Gastrocnemius medialis (tissue), 4 donors: ENCODE measurements at regions not wholly inside any gene's neighbourhood (a gene's known extent, or its start where the extent isn't known, plus 50 kb on each side); places are given as distances from the start of the nearest gene placed in this dataset.
"Not testable (repeated sequence)": the region's sequence is repeated elsewhere in the genome, so short reads cannot be mapped to it uniquely, and the experiment has no call there.

Source experiments
- ATAC-seq, 2 donors: fragments of 150-250 bp; one replicate each; pipeline ENCODE4 v1.9.1; 2016
- DNase-seq, 2 donors: peaks; one replicate each; pipeline ENCODE4 v3.0.0-alpha.2; 2019
- H3K27ac ChIP-seq, 4 donors: fragments of 200-600 bp; sonication (generic); 1 replicate in 1 of 4; 2 replicates in 3 of 4; pipeline ENCODE4 v1.5.1; 2016 to 2018; ENCODE audit warnings: mild to moderate bottlenecking in 2 of 4, moderate library complexity in 1 of 4
- H3K27me3 ChIP-seq, 3 donors: fragments of 200-600 bp; sonication (generic) in 2 of 3; 1 replicate in 1 of 3; 2 replicates in 2 of 3; pipeline versions ENCODE4 v1.5.1 to v1.6.0; 2016 to 2019; ENCODE audit warnings: mild to moderate bottlenecking in 1 of 3, moderate library complexity in 1 of 3
- H3K36me3 ChIP-seq, 2 donors: fragments of 200-600 bp; sonication (generic) in 1 of 2; one replicate each; pipeline ENCODE4 v1.5.1; 2017 to 2018
- H3K4me1 ChIP-seq, 2 donors: fragments of 200-600 bp; sonication (generic) in 1 of 2; one replicate each; pipeline ENCODE4 v1.5.1; 2016 to 2017; ENCODE audit warnings: mild to moderate bottlenecking in 2 of 2
- H3K4me3 ChIP-seq, 4 donors: fragments of 200-600 bp; sonication (generic) in 3 of 4; 1 replicate in 1 of 4; 2 replicates in 3 of 4; pipeline ENCODE4 v1.5.1; 2016 to 2019; ENCODE audit warnings: mild to moderate bottlenecking in 2 of 4
- H3K9me3 ChIP-seq, 3 donors: fragments of 200-600 bp; sonication (generic) in 2 of 3; 1 replicate in 1 of 3; 2 replicates in 2 of 3; pipeline ENCODE4 v1.5.1; 2016 to 2019
- POLR2A ChIP-seq, 2 donors: fragments of 450-650 bp; IDR thresholded peaks; one replicate each; pipeline ENCODE4 v1.6.1; 2017; ENCODE audit warnings: antibody characterized with exemption in 2 of 2, mild to moderate bottlenecking in 2 of 2, moderate library complexity in 2 of 2
- in situ Hi-C, 4 donors: fragments of 200-750 bp; cut with MboI; loops; one replicate each; pipeline versions ENCODE4 v1.15.0 to v1.8.0; 2017; ENCODE audit warnings: low sequenced_read_pairs in 4 of 4
- intact Hi-C: fragments of 100-400 bp; cut with DNase I; formaldehyde crosslinking; loops from one replicate; pipeline ENCODE4 v1.15.1; 2023; ENCODE audit warnings: low total_unique reads
- TF ChIP-seq, protein P1 (sequence below), 5 experiments: fragments of 450-650 bp in 3 of 5; fragments of 200-600 bp in 2 of 5; sonication (generic) in 2 of 5; IDR thresholded peaks in 4 of 5; conservative IDR thresholded peaks in 1 of 5; 1 replicate in 4 of 5; 2 replicates in 1 of 5; pipeline ENCODE4 v1.5.1; 2016 to 2019; ENCODE audit warnings: antibody characterized with exemption in 5 of 5, mild to moderate bottlenecking in 3 of 5, moderate library complexity in 3 of 5

DNA sequence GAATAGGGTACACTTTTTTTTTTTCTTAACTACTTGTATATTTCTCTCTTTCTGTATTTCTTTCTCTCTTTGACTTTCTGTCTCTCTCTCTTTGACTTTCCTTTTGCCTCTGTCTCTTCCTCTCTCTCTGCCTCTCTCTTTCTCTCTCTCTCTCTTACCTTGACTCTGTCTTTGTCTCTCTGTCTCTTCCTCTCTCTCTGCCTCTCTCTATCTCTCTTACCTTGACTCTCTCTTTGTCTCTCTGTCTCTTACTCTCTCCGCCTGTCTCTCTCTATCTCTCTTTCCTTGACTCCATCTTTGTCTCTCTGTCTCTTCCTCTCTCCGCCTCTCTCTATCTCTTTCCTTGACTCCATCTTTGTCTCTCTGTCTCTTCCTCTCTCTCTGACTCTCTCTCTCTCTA lies 62.4 kb upstream of the PRMT8 start:
- Histone ChIP-seq H3K4me1 (no peaks in the 10 kb centered on the region), H3K27ac (no peak overlapping the region), H3K36me3 (no peaks in the 10 kb centered on the region), H3K4me3 (no peak overlapping the region), H3K9me3 (no peaks in the 10 kb centered on the region), H3K27me3 (peaks cover 0 to 4% (median 0%) of the 10 kb centered on the region in 3 donors)
- ATAC-seq (no peak), DNase-seq (no peak)
- in situ Hi-C loops (no loop called here), intact Hi-C loops (no loop called here)
- no peak for TF ChIP-seq POLR2A (IDR thresholded peaks at IDR 0.05)
- TF ChIP-seq, protein P1, sequence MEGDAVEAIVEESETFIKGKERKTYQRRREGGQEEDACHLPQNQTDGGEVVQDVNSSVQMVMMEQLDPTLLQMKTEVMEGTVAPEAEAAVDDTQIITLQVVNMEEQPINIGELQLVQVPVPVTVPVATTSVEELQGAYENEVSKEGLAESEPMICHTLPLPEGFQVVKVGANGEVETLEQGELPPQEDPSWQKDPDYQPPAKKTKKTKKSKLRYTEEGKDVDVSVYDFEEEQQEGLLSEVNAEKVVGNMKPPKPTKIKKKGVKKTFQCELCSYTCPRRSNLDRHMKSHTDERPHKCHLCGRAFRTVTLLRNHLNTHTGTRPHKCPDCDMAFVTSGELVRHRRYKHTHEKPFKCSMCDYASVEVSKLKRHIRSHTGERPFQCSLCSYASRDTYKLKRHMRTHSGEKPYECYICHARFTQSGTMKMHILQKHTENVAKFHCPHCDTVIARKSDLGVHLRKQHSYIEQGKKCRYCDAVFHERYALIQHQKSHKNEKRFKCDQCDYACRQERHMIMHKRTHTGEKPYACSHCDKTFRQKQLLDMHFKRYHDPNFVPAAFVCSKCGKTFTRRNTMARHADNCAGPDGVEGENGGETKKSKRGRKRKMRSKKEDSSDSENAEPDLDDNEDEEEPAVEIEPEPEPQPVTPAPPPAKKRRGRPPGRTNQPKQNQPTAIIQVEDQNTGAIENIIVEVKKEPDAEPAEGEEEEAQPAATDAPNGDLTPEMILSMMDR (IDR thresholded peaks at IDR 0.05 in 4 of 5, conservative IDR thresholded peaks at IDR 0.05 in 1 of 5), result no peak

DNA sequence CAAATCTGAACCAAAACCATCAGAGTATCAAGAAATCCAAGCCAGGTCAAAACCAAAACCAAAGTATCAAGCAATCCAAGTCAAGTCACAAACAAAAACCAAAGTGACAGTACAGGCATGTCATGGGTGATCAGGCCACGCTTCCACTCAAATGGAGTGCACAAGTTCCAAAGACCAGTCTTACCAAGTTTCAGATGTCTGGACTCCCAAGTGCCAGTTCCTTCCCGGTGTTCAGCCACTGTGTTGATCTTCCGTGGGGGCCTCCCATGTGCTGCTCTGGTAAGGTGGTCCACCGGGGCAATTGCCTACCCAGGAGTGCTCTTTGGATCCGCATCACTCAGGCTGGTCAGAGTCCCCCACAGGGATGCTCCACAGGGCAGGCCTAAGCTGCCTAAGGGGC lies 61.5 kb upstream of the PRMT8 start:
- H3K4me1 ChIP-seq, intact Hi-C loops, H3K27ac ChIP-seq, ATAC-seq, H3K9me3 ChIP-seq, H3K4me3 ChIP-seq, DNase-seq, H3K36me3 ChIP-seq, in situ Hi-C loops, H3K27me3 ChIP-seq: not testable (repeated sequence)

DNA sequence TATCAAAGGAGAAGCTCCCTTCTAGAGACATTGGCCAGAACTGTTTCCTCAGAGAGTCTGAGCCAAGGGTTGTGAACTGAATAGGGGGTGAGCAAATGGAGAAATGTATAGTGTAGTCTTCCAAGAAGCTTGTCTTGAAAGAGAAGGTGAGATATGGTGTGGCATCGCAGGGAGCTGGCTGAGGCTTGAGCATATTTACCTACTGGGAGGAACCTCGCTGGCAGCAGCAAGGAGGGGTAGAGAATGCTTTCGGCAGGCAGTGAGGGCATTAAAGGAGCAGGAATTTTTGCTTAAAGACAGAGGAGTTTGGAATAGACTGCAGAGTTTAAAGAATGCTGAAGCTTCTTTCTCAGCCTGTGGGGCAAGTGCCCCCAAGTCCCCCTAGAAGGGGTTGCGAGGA lies 59.3 kb upstream of the PRMT8 start:
- in situ Hi-C loops (no loop called here), intact Hi-C loops (no loop called here)
- ATAC-seq, result no peak
- no peaks in the 10 kb centered on the region for H3K9me3 ChIP-seq
- H3K4me1 ChIP-seq, result no peaks in the 10 kb centered on the region
- no peak for DNase-seq
- H3K36me3 ChIP-seq, result no peaks in the 10 kb centered on the region
- no peak overlapping the region for H3K27ac ChIP-seq
- H3K4me3 ChIP-seq, result no peak overlapping the region
- peaks cover 0 to 4% (median 0%) of the 10 kb centered on the region in 3 donors for H3K27me3 ChIP-seq
- TF ChIP-seq POLR2A (IDR thresholded peaks at IDR 0.05), result no peak
- TF ChIP-seq, protein P1 (IDR thresholded peaks at IDR 0.05 in 4 of 5, conservative IDR thresholded peaks at IDR 0.05 in 1 of 5), result no peak

DNA sequence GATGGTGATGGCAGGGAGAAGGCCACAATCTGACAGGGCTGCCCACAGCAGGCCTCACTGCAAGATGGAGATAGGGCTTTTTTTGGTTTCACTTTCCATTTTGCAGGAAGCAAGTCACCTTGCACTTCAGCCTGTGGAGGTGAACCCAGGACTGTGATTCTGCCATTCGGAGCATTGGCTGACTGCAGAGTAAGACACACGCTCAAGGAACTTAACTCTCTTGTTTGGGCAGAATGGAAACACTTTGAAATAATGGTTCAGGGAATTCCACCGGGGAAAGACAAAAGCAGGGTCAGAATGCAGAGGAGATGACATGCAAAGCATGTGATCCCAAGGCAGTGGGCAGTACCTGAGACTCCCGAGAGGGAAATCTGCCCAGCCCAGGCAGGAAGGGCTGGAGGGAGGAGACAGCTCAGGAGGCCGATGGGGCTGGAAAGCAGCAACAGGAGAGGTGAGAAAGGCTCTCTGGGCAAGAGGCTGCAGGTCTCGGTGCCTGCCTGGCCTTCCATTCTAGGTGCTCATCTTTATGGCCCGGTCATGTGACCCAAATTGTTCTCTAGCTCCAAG lies 58.7 kb upstream of the PRMT8 start:
- no peak overlapping the region for H3K4me3 ChIP-seq
- no peaks in the 10 kb centered on the region for H3K4me1 ChIP-seq
- H3K27ac ChIP-seq, result no peak overlapping the region
- H3K36me3 ChIP-seq, result no peaks in the 10 kb centered on the region
- intact Hi-C loops (no loop called here), in situ Hi-C loops (no loop called here)
- TF ChIP-seq, protein P1 (IDR thresholded peaks at IDR 0.05 in 4 of 5, conservative IDR thresholded peaks at IDR 0.05 in 1 of 5), result no peak
- TF ChIP-seq POLR2A (IDR thresholded peaks at IDR 0.05), result no peak
- no peaks in the 10 kb centered on the region for H3K9me3 ChIP-seq
- ATAC-seq (no peak), DNase-seq (no peak)
- H3K27me3 ChIP-seq, result peaks cover 0 to 4% (median 0%) of the 10 kb centered on the region in 3 donors

DNA sequence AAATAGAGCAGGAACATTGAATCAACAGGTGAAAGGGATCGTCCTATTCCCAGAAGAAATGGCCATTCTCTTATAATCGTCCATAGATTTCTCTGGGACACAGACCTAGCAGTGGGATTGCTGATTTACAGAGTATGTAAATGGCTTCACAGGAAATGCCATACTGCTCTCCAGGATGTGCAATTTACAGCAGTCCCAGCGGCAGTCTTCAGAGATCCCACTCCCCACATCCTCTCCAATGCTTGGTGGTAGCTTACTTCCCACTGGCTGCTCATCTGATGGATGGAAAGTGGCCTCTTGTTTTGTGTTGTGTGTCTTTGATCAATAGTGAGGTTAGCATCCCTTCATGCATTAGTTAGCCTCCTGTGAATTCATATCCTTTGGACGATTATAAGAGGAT lies 58.1 kb upstream of the PRMT8 start:
- H3K27ac ChIP-seq, result no peak overlapping the region
- DNase-seq (no peak), ATAC-seq (no peak)
- TF ChIP-seq, protein P1 (IDR thresholded peaks at IDR 0.05 in 4 of 5, conservative IDR thresholded peaks at IDR 0.05 in 1 of 5), result no peak
- no peak for TF ChIP-seq POLR2A (IDR thresholded peaks at IDR 0.05)
- H3K36me3 ChIP-seq, result no peaks in the 10 kb centered on the region
- peaks cover 0 to 4% (median 0%) of the 10 kb centered on the region in 3 donors for H3K27me3 ChIP-seq
- H3K4me3 ChIP-seq, result no peak overlapping the region
- no peaks in the 10 kb centered on the region for H3K9me3 ChIP-seq
- no peaks in the 10 kb centered on the region for H3K4me1 ChIP-seq
- intact Hi-C loops, result no loop called here
- in situ Hi-C loops, result no loop called here
